Chondrocyte (in vitro differentiated cells): ENCODE measurements at regions not wholly inside any gene's neighbourhood (a gene's known extent, or its start where the extent isn't known, plus 50 kb on each side); places are given as distances from the start of the nearest gene placed in this dataset.

Experiments used
- DNase-seq: peaks from one replicate; pipeline ENCODE4 v3.0.0; 2021; ENCODE audit warnings: mixed read lengths, low spot score
- H3K27ac Mint-ChIP-seq: one replicate; pipeline ENCODE4 v1.8.0; 2021; ENCODE audit warnings: mild to moderate bottlenecking, moderate library complexity, mixed read lengths; ENCODE audit not compliant: unreplicated experiment
- H3K27me3 Mint-ChIP-seq: 2 replicates; pipeline ENCODE4 v1.8.0; 2021; ENCODE audit warnings: low read depth, mixed read lengths
- H3K36me3 Mint-ChIP-seq: 2 replicates; pipeline ENCODE4 v1.8.0; 2021; ENCODE audit warnings: low read depth, mixed read lengths
- H3K4me1 Mint-ChIP-seq: 2 replicates; pipeline ENCODE4 v1.8.0; 2021; ENCODE audit warnings: low read depth, mild to moderate bottlenecking, mixed read lengths
- H3K4me3 Mint-ChIP-seq: one replicate; pipeline ENCODE4 v1.8.0; 2021; ENCODE audit warnings: mild to moderate bottlenecking, moderate library complexity, mixed read lengths; ENCODE audit not compliant: unreplicated experiment
- H3K9me3 Mint-ChIP-seq: 2 replicates; pipeline ENCODE4 v1.8.0; 2021; ENCODE audit warnings: low read depth, mixed read lengths
- TF ChIP-seq, protein P1 (sequence below): fragments of 200-600 bp; sonication (generic); IDR thresholded peaks from 2 replicates; pipeline ENCODE4 v1.5.0; 2021; ENCODE audit warnings: antibody characterized with exemption, mild to moderate bottlenecking, moderate library complexity

DNA sequence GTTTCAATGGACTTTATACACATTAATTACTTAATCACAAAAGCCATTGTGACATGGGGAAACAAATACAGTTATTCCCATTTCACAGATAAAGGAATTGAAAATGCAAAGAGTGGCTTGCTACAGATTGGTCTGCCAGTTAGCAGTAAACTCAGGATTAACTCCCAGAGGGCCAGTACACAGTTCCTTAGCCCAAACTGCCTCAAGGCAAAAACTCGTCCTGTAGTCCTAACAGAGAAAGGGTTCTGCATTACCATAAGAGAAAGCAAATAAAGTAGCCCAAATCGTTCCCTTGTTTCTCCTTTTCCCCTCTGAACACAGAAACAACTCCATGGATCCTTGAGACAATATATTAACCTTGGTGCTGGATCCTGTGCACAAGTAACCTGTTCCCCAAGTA lies 274.4 kb downstream of the LRIG3 start:
- DNase-seq = no peak
- TF ChIP-seq, protein P1, sequence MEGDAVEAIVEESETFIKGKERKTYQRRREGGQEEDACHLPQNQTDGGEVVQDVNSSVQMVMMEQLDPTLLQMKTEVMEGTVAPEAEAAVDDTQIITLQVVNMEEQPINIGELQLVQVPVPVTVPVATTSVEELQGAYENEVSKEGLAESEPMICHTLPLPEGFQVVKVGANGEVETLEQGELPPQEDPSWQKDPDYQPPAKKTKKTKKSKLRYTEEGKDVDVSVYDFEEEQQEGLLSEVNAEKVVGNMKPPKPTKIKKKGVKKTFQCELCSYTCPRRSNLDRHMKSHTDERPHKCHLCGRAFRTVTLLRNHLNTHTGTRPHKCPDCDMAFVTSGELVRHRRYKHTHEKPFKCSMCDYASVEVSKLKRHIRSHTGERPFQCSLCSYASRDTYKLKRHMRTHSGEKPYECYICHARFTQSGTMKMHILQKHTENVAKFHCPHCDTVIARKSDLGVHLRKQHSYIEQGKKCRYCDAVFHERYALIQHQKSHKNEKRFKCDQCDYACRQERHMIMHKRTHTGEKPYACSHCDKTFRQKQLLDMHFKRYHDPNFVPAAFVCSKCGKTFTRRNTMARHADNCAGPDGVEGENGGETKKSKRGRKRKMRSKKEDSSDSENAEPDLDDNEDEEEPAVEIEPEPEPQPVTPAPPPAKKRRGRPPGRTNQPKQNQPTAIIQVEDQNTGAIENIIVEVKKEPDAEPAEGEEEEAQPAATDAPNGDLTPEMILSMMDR = no peak
- Mint-ChIP-seq H3K27ac (peak overlapping the region; percentile 41), H3K9me3 (no peaks in the 10 kb centered on the region), H3K4me1 (peaks cover 76% of the 10 kb centered on the region), H3K4me3 (no peak overlapping the region), H3K36me3 (no peaks in the 10 kb centered on the region), H3K27me3 (no peaks in the 10 kb centered on the region)

DNA sequence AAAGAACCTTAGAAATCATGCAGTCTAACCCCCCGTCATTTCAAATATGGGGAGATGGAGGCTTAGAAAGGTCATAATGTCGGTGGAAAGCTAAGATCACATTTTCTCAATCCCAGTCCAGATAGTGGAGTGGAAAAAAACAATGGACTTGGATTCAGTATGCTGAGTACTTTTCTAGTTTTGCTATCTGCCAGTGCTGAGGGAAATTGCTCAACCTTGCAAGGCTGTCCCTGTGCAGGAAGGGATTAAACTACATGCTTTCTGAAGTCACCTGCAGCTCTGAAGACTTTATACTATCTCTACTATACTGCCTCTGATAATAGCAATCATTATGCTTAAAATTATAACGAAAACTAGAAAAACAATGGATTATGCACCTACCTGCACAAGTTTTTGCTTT lies 272.8 kb downstream of the LRIG3 start:
- peak overlapping the region; percentile 69 for H3K4me3 Mint-ChIP-seq
- H3K27ac Mint-ChIP-seq = peak overlapping the region; percentile 98
- H3K4me1 Mint-ChIP-seq = peaks cover 68% of the 10 kb centered on the region
- TF ChIP-seq, protein P1 = no peak
- H3K9me3 Mint-ChIP-seq = peaks cover 3% of the 10 kb centered on the region
- H3K36me3 Mint-ChIP-seq = no peaks in the 10 kb centered on the region
- no peak for DNase-seq
- H3K27me3 Mint-ChIP-seq = no peaks in the 10 kb centered on the region

DNA sequence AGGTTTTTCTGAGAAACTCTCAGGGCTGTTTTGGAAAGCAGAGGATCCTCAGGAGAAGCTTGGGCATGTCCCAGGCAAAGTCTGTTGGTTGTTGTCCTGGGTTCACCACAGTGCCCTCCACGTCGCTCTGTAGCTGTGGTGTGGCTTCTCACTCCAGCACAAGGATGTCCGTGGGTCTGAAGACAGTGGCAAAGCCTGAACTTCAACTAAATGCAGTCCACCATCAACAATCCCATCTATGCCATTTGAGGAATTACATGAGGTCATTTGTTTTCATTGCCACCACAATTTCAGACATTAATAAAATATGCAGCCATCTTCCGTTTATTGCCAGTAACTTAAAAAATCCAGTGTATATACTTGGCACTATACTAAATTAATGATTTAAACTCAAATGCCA lies 272.1 kb downstream of the LRIG3 start:
- H3K27ac Mint-ChIP-seq = peak overlapping the region; percentile 98
- peaks cover 5% of the 10 kb centered on the region for H3K36me3 Mint-ChIP-seq
- TF ChIP-seq, protein P1 = no peak
- H3K4me1 Mint-ChIP-seq = peaks cover 65% of the 10 kb centered on the region
- no peak for DNase-seq
- H3K4me3 Mint-ChIP-seq = peak overlapping the region; percentile 69
- no peaks in the 10 kb centered on the region for H3K27me3 Mint-ChIP-seq
- peaks cover 7% of the 10 kb centered on the region for H3K9me3 Mint-ChIP-seq

DNA sequence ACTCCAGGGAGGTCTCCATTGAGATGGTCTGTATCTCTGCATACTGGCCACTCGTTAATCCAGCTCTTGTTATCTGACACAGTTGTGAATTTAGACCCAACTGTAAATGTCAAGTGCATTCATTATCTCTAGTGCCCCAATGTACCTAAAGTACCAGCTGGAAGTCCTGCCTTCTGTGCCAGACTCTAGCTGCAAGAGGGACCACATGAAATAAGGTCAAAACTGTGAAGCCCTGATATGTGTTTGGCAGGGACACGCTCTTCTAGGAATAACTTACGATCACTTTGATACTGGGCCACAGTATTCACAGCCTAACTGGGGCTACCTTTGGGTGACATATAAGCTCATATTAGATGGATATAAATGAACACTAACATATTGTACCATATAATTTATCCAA lies 268.5 kb downstream of the LRIG3 start:
- H3K27me3 Mint-ChIP-seq = no peaks in the 10 kb centered on the region
- peaks cover 46% of the 10 kb centered on the region for H3K4me1 Mint-ChIP-seq
- TF ChIP-seq, protein P1 = no peak
- no peak overlapping the region for H3K27ac Mint-ChIP-seq
- DNase-seq = no peak
- H3K36me3 Mint-ChIP-seq = peaks cover 6% of the 10 kb centered on the region
- H3K4me3 Mint-ChIP-seq = no peak overlapping the region
- peaks cover 10% of the 10 kb centered on the region for H3K9me3 Mint-ChIP-seq

DNA sequence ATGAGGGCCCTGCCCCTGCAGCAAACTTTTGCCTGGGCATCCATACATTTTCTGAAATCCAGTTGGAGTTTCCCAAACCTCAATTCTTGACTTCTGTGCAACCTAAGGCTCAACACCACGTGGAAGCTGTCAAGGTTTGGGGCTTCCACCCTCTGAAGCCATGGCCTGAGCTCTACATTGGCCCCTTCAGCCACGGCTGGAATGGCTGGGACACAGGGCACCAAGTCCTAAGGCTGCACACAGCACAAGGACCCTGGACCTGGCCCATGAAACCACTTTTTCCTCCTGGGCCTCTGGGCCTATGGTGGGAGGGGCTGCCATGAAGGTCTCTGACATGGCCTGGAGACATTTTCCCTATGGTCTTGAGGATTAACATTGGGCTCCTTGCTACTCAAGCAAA lies 266.3 kb downstream of the LRIG3 start:
- Mint-ChIP-seq H3K4me1 (peaks cover 44% of the 10 kb centered on the region), H3K9me3 (peaks cover 10% of the 10 kb centered on the region), H3K27ac (no peak overlapping the region), H3K36me3 (peaks cover 6% of the 10 kb centered on the region), H3K27me3 (no peaks in the 10 kb centered on the region), H3K4me3 (no peak overlapping the region)
- DNase-seq = no peak
- TF ChIP-seq, protein P1 = no peak
